ENCODE measurements at regions not wholly inside any gene's neighbourhood (a gene's known extent, or its start where the extent isn't known, plus 50 kb on each side); places are given as distances from the start of the nearest gene placed in this dataset.

DNA sequence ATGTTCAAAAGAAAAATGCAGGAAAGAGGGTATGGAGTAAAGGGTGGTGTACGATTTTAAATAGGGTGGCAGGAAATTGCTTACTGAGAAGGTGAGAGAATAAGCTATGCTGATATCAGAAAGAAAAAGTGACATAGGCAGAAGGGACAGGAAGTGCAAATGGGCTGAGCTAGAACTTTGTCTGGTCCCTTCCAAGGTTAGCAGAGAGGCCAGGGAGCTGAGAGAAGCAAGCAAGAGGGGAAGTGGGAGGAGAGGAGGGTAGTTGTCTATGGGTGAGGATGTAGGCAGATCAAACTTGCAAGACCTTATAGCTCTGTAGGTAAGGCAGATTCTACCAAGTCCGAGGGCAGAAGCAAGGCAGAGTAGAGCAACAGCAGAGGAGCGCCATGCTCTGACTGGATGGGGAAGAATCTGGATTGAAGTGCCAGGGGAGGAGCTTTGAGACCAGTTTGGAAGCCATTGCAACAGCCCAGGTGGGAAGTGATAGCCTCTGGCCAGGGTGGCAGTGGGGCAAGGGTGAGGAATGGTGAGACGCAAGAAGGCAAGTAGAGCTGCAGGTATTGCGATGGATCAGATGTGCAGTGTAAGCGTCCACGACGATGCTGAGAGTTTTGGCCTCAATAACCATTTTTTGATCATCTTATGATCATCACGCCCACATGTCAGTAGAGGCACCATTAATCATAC is 134.4 kb upstream of the APCDD1 start:
- DNase-seq (ENCODE audit: low spot score): no peak
- TF ChIP-seq, protein P1, sequence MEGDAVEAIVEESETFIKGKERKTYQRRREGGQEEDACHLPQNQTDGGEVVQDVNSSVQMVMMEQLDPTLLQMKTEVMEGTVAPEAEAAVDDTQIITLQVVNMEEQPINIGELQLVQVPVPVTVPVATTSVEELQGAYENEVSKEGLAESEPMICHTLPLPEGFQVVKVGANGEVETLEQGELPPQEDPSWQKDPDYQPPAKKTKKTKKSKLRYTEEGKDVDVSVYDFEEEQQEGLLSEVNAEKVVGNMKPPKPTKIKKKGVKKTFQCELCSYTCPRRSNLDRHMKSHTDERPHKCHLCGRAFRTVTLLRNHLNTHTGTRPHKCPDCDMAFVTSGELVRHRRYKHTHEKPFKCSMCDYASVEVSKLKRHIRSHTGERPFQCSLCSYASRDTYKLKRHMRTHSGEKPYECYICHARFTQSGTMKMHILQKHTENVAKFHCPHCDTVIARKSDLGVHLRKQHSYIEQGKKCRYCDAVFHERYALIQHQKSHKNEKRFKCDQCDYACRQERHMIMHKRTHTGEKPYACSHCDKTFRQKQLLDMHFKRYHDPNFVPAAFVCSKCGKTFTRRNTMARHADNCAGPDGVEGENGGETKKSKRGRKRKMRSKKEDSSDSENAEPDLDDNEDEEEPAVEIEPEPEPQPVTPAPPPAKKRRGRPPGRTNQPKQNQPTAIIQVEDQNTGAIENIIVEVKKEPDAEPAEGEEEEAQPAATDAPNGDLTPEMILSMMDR (IDR thresholded peaks at IDR 0.05): no peak
- no peaks in the 10 kb centered on the region for H3K4me1 ChIP-seq
- no peak overlapping the region for H3K27ac ChIP-seq
- no peak overlapping the region for H3K4me3 ChIP-seq
- H3K9me3 ChIP-seq: no peaks in the 10 kb centered on the region
- no peaks in the 10 kb centered on the region for H3K36me3 ChIP-seq
- H3K27me3 ChIP-seq: no peaks in the 10 kb centered on the region

DNA sequence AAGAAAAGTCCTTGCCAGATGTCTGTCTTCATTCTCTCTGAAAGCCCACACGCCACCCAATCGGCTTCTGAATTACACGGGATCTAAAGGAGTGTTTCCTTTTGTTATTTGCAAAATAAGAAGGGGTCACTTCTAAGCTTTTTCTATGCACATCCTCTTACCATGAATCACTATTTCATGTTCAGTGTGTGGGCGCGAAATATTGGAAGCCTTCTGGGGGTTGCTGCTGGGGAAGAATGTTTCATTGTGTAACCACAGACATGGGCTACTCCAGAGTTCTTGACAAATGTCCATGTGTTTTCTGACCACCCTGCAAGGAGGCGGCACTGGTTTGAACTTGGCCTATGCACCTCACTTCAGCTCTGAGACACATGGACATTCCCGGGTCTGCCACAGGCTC is 133.6 kb upstream of the APCDD1 start:
- Histone ChIP-seq H3K9me3 (no peaks in the 10 kb centered on the region), H3K27me3 (no peaks in the 10 kb centered on the region), H3K4me3 (no peak overlapping the region), H3K4me1 (no peaks in the 10 kb centered on the region), H3K36me3 (no peaks in the 10 kb centered on the region), H3K27ac (no peak overlapping the region)
- peak; percentile 54 for DNase-seq (ENCODE audit: low spot score)
- TF ChIP-seq, protein P1 (IDR thresholded peaks at IDR 0.05): no peak

DNA sequence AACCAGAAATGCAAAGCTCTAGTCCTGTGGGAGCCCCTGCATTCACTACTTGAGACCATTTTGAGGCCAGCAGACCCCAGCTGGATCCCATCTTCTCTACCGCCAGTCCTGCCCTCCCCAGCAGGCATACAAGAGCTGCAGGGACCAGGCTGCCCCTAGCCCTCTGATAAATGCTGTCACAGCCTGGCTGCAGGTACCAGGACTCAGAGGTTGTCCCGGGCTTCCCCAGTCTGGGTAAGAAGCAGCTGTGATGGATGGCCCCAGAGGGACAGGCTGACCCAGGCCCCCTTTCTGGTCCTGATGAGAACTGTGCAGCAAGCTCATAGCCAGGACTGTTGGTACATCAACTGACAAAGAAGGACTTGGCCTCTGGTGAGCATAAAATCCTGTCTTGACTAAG is 132.9 kb upstream of the APCDD1 start:
- H3K36me3 ChIP-seq: no peaks in the 10 kb centered on the region
- no peak overlapping the region for H3K27ac ChIP-seq
- TF ChIP-seq, protein P1 (IDR thresholded peaks at IDR 0.05): no peak
- H3K9me3 ChIP-seq: no peaks in the 10 kb centered on the region
- DNase-seq (ENCODE audit: low spot score): no peak
- no peak overlapping the region for H3K4me3 ChIP-seq
- H3K27me3 ChIP-seq: no peaks in the 10 kb centered on the region
- H3K4me1 ChIP-seq: no peaks in the 10 kb centered on the region

DNA sequence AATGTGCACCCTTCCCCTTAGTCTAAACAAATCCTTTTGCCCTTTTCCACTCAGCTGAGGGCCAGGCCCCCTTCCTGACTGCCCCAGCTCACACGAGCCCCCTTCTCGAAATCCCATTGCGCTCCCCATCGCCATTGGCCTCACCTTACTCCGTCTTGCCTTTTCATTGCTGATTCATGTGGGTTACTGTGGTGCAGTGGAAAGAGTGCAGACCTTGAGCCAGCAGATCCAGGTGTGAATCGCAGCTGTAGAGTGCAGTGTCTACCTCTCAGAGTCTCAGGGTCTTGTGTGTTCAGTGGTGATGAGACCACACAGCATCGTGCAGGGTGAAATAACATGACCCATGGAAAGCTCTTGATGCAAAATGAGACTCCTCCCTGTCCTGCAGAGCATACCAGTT is 132.4 kb upstream of the APCDD1 start:
- no peaks in the 10 kb centered on the region for H3K9me3 ChIP-seq
- H3K4me3 ChIP-seq: no peak overlapping the region
- TF ChIP-seq, protein P1 (IDR thresholded peaks at IDR 0.05): no peak
- H3K27ac ChIP-seq: no peak overlapping the region
- no peak for DNase-seq (ENCODE audit: low spot score)
- no peaks in the 10 kb centered on the region for H3K4me1 ChIP-seq
- no peaks in the 10 kb centered on the region for H3K27me3 ChIP-seq
- H3K36me3 ChIP-seq: no peaks in the 10 kb centered on the region

DNA sequence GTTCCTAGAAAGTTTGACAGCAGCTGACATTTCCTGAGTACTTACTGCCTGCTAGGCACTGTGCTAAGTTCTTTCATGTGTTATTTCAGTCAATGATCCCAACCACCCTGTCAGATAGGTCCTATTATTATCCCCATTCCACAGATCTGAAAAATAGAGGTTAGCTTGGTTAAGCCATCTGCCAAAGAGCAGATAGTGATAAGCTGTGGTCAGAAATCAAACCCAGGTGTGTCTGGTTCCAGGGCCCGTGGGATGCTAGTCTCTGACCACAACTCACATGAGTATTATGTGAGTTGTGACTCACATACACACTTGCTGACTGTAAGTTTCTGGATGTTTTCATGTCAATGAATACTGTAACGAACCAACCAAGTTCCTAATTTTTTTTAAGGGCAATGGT is 132.0 kb upstream of the APCDD1 start:
- TF ChIP-seq, protein P1 (IDR thresholded peaks at IDR 0.05): no peak
- no peak overlapping the region for H3K27ac ChIP-seq
- no peaks in the 10 kb centered on the region for H3K9me3 ChIP-seq
- no peaks in the 10 kb centered on the region for H3K27me3 ChIP-seq
- no peak for DNase-seq (ENCODE audit: low spot score)
- no peak overlapping the region for H3K4me3 ChIP-seq
- no peaks in the 10 kb centered on the region for H3K36me3 ChIP-seq
- no peaks in the 10 kb centered on the region for H3K4me1 ChIP-seq

DNA sequence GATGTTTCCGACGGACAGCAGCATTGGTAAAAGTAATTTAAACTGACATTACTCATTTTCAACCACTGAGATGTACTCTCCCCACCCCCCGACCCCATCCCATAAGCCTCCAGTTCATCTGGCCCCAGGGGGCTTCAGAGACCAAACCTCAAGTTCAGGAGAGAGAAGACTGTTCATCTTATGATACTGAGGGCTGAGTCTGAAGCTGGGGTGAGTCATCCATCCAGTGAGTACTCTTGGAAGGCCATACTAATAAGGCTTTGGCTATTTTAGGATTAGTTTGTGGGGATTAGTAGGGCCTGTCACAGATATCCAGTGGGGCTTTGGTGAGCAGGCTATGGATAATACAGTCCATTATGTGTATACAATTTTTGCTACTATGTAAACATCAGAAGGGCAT is 125.3 kb upstream of the APCDD1 start:
- Histone ChIP-seq H3K27ac (no peak overlapping the region), H3K9me3 (no peaks in the 10 kb centered on the region), H3K4me1 (no peaks in the 10 kb centered on the region), H3K4me3 (no peak overlapping the region), H3K27me3 (no peaks in the 10 kb centered on the region), H3K36me3 (no peaks in the 10 kb centered on the region)
- no peak for DNase-seq (ENCODE audit: low spot score)
- TF ChIP-seq, protein P1 (IDR thresholded peaks at IDR 0.05): no peak
